ENCODE measurements at regions not wholly inside any gene's neighbourhood (a gene's known extent, or its start where the extent isn't known, plus 50 kb on each side); places are given as distances from the start of the nearest gene placed in this dataset.

- DNase-seq (ENCODE audit: low read depth) = no peak
These were observed 53.8 kb upstream of the FBN2 start for GRCh38 chr5:128591598-128592455.

GRCh38 chr5:128596071-128596470, 58.0 kb upstream of the FBN2 start:
- no peak for DNase-seq (ENCODE audit: low read depth)

DNA sequence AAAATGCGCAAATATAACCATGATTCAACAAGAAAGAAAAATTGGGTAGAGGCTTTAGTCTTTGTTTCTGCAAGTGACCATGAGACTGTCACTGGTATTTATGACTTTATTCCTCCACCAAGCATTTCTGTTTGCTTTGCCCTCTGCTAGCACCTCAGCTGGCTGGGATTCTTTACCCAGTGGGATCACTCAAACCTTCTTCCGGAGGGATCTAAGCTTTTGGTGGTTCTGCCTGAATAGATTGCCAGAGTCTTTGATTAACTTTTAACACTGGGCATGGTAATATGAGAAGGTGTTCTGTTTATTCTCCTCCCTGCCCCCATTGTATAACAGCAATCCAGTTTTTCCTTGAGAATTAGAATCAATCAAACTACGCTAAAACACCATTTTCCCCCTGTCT, 59.1 kb upstream of the FBN2 start:
- no peak for DNase-seq (ENCODE audit: low read depth)

- DNase-seq (ENCODE audit: low read depth) = no peak
These were observed 75.1 kb upstream of the FBN2 start for GRCh38 chr5:128613128-128613527.

GRCh38 chr5:128613766-128614165, 75.7 kb upstream of the FBN2 start:
- no peak for DNase-seq (ENCODE audit: low read depth)

GRCh38 chr5:128615578-128615977, 77.5 kb upstream of the FBN2 start:
- DNase-seq (ENCODE audit: low read depth) = no peak

DNA sequence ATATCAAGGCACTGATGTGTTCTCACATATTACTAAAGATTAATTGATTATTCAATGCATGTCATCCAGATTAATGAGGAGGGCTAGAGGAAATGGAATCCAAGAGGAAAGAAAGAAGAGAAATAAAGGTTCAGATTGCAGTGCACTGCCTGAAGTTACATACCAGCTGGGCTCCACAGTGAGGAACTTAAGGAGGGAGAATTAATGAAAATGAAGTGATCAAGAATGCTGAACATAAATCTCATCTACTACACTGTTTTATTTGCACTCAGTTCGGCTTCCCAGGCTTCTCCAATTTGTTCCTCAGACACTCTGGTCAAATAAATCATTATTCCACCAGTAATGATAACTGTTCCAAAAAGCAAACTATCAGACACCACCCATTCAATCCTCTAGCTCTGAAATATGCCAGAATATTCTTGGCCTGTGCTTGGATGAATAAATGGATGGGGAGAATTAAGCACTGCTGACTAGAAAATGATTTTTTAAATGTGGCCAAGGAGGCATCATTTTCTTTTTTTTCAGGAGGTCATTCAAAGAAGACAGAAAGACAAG, 88.6 kb upstream of the FBN2 start:
- DNase-seq (ENCODE audit: low read depth) = no peak

- DNase-seq (ENCODE audit: low read depth) = no peak
These were observed 89.9 kb upstream of the FBN2 start for GRCh38 chr5:128627939-128628338.

DNA sequence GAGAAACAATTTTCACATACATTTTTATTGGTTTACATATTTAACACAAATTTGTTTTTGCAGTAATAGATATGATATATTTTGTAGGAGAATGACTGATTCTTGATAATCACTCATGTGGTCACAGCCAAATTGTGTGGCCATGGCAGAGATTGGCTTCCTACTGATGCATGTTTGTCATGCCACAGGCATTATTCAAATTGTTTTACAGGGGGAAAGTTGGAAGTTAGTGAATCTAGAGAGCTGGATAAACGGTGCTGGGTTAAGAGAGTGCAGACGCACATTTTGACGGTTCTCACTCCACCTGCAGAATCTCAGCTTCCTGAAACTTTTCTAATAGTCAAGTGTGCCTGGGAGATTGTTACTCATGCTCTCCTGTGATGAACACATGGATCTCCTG, 91.1 kb upstream of the FBN2 start:
- DNase-seq (ENCODE audit: low read depth) = peak; percentile 18

DNA sequence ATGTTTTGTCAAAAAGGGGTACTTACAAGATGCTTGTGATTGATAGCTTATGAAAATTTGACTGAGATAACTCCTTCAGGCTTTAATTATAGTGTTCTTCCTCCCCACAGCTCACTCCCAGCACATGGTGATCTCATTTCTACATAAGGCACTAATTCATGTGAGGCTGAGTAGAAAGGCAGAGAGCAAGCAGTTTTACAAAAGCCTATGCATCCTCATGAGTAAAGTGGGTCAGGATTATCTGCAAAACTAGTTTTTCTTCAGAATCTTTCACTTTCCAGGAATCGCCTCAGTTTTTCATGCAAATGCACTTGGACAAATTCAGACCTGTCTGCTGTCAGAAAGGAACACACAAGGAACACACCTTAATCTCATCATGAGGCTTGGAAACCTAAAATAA, 92.1 kb upstream of the FBN2 start:
- DNase-seq (ENCODE audit: low read depth) = no peak

- no peak for DNase-seq (ENCODE audit: low read depth)
These were observed 93.7 kb upstream of the FBN2 start for GRCh38 chr5:128631771-128632170.

DNA sequence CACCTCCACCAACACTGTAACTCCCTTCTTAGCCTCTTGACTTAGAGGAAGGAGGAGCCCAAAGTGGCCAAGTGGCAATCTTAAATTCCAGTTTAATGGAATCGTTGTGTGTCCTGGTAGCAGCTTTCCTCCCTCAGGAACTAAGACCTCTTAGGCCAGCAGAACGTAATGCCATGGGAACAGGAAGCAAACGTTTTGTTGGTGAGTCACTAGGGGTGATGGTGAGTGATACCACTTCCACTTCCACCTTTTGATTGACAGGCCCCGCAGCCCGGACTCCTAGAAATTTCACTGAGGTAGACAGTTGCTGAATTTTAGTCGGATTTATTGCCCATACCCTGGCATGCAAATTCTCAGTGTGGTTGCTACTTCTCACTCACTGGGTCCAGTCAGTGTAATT, 94.2 kb upstream of the FBN2 start:
- DNase-seq (ENCODE audit: low read depth) = peak; percentile 61

DNA sequence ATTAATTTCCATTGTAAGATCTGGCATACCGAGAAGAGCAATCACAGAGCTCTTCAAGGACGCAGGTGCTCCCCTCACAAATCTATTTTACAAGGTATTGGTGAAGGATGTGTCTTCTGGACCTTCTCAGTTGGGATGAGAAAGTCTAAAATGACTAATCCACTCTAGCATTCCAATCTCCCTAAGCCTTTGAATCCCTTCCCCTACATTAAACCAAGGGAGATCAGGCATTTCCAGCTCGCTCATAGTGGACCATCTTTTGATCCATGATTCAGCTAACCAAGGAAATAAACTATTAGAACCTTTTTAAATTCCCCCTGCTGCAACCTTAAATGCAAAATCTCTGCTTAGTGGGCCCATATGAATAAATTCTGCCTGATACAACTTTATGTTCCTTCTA, 95.9 kb upstream of the FBN2 start:
- DNase-seq (ENCODE audit: low read depth) = no peak

DNA sequence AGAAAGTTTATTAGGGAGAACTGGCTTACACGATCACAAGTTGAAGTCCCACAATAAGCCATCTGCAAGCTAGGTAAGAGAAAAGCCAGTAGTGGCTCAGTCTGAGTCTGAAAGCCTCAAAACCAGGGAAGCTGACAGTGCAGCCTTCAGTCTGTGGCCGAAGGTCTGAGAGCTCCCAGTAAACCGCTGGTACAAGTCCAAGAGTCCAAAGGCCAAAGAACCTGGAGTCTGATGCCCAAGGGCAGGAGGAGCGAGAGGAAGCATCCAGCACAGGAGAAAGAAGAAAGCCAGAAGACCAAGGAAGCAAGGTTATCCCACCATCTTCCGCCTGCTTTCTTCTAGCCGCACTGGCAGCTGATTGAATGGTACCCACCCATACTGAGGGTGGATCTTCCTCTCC, 97.3 kb upstream of the FBN2 start:
- DNase-seq (ENCODE audit: low read depth) = no peak

GRCh38 chr5:128636361-128636760, 98.3 kb upstream of the FBN2 start:
- no peak for DNase-seq (ENCODE audit: low read depth)

- peak; percentile 88 for DNase-seq (ENCODE audit: low read depth)
These were observed 99.0 kb upstream of the FBN2 start for GRCh38 chr5:128637031-128637430.

GRCh38 chr5:128641861-128642260, 103.8 kb upstream of the FBN2 start:
- no peak for DNase-seq (ENCODE audit: low read depth)

GRCh38 chr5:128644863-128645262, 106.8 kb upstream of the FBN2 start:
- peak; percentile 81 for DNase-seq (ENCODE audit: low read depth)

DNA sequence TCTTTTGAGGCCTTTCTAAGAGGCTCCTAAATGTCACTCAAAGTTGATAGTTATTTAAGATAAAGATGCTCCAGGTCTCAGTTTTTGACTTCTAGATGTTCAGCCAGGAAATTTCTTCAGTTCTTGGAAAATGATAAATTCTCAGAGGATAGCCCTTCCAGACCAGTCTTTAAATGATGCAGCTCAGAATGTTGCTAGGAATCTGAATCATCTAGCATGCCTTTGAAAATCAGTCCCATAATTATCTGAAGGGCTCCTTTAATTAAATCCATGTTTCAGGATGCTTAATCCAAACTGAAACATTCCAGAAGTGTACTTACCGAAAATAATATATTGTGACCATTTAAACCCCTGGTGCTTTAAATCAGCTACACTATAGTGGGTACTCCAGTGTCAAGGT, 107.5 kb upstream of the FBN2 start:
- no peak for DNase-seq (ENCODE audit: low read depth)

DNA sequence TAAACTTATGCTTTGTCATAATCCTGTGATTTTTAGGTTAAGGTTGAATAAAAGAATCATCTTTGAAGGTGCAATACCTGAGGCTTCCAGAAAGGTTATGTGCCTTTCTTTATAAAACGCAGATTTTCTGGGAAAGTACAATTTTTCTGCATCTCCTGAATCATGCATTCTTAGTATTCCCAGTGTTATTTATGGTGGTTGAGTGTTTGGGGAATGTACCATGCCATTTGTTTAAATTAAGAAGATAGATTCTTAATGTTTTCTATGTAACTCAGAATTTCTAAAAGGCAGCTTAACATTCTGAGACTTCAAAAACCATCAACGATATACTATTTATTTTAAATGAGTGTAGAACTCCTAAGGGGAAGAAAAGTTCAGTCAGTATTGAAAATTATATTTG, 108.1 kb upstream of the FBN2 start:
- DNase-seq (ENCODE audit: low read depth) = no peak

DNA sequence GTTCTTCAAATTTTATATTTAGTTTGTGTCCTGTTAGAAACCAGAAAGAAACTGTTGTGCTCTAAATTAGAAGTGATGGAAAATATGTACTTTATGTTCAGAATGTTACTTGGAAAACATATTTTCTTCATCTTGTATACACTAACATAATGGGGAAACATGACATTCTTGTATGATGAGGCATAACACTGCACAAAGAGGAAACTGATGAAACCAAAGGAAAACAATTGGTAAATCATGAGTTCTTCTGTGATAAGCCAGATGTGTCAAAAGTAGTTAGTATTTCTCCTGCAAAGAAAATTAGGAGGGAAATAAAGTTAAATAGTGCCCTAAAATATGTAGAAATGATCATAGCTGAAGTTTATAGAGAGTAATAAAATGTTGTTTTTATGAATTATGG, 111.1 kb upstream of the FBN2 start:
- no peak for DNase-seq (ENCODE audit: low read depth)

GRCh38 chr5:128662997-128663396, 125.0 kb upstream of the FBN2 start:
- DNase-seq (ENCODE audit: low read depth) = no peak

- DNase-seq (ENCODE audit: low read depth) = no peak
These were observed 127.8 kb upstream of the FBN2 start for GRCh38 chr5:128665747-128666355.

Data from LHCN-M2 (cell line).